HG03025 (cell line): ENCODE measurements at regions not wholly inside any gene's neighbourhood (a gene's known extent, or its start where the extent isn't known, plus 50 kb on each side); places are given as distances from the start of the nearest gene placed in this dataset.
"Not testable (repeated sequence)": the region's sequence is repeated elsewhere in the genome, so short reads cannot be mapped to it uniquely, and the experiment has no call there.

ENCODE experiments used
- ATAC-seq: cut with Tn5 transposase; IDR thresholded peaks from one replicate; pipeline ENCODE4 v1.9.1; 2021; ENCODE audit warnings: mild to moderate bottlenecking, moderate library complexity; ENCODE audit not compliant: unreplicated experiment, low FRiP score

DNA sequence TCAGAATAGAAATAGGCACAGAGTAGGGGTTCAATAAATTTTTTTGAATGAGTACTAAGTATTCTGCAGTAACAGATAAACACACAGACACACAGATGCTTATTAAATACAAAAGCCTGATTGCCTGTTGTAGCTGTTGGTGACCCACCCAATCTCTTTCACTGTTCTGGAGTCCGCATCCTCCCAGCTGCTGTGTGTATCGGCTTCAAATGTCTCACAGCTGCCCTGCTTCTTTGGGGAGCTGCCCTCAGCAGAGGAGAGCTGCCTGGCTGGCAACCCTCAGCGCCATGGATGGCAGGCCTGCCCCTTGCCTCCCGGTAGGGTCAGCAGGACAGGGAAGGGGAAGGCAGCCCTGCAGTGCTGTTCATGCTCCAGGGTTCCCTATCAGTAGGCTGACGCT, 50.5 kb upstream of the PRNP start:
- ATAC-seq, result no peak

DNA sequence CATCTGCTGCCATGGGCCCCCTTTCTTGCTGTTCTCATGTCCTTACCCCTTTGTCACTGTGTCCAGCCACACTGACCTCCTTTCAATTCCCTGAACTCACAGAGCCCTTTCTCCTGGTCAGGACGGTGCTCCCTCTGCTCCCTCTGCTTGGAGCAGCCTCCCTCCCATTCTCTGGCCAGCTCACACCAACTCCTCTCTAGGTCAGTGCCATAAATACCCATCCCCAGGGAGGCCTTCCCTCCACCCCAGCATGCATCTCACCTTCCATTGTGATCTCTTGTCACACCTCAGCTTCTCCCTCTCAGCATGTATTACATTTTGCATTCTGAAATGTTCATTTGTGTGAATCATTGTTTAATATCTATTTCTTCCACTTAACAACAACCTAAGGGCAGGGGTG, 50.9 kb upstream of the PRNP start:
- ATAC-seq, result no peak

DNA sequence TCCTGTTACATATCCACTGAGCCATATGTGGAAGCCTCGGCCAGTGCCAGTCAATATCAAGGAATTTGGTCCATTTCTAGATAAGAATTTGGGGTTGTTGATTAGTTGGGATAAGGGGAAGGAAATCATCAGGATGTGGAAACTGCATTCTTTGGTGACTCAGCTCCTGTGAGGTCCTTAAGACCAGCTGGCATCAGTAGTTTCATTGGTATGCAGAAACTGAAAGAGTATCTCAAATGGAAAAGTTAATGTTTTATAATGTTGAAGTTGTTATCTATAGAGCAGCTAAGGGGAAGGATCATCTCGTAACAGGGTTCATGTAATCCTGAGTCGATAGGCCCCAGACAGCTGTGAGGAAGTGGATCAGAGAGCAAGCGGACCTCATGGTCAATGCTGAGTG, 52.5 kb upstream of the PRNP start:
- ATAC-seq, result no peak

DNA sequence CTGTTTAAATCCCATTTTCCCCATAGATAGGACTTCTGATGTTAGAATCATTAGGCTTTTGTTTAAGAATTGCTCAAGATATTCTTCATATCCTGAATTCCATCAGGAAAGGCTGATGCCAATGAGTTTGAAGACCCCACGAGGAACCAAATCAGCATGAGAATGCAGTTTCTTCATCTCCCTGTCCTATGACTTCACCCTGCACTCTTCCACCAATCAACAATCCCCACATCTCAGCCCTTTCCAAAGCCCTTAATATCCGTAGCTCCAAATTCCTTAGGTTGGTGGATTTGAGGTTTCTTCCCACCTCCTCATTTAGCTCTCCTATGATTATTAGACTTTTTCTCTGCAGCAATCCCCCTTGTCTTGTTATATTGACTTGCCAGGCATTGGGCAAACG, 52.9 kb upstream of the PRNP start:
- ATAC-seq, result no peak

DNA sequence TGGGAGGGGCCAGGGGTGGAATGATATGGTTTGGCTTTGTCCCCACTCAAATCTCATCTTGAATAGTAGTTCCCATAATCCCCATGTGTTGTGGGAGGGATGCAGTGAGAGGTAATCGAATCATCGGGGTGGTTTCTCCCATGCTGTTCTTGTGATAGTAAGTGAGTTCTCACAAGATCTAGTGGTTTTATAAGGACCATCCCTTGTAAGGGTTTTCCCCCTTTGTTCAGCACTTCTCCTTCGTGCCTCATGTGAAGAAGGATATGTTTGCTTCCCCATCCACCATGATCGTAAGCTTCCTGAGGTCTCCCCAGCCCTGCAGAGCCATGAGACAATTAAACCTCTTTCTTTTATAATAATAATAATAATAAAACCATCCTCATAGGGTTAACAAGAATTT, 53.4 kb upstream of the PRNP start:
- no peak for ATAC-seq

DNA sequence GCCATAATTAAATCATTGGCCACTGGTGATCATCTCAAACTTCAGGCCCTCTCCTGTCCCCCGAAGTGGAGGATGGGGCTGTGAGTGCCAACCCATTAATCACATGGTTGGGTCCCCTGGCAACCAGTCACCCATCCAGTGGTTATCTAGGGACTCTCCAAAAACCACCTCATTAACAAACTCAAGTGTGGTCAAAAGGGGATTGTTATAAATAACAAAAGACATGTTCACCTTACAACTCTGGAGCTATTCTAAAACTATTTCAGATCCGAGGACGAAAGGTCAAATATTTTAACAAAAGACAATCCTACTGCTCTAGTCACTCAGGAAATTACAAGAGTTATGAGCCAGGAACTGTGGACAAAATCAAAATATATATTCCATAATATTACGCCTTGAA, 60.0 kb upstream of the PRNP start:
- no peak for ATAC-seq

DNA sequence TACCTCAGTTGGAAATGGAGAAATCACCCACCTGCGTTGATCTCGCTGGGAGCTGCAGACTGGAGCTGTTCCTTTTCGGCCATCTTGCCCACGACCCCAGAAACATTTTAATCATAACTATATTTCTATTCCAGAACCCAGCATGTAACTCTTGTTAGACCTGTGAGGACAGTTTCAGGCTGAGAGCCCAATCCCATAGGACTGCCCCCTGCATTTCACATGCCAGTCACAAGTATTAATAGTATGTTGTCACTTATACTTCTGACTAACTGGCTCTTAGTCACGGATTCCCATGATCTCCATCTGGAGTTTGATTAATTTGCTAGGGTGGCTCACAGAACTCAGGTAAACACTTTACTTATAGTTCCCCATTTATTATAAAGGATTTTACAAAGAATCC, 60.6 kb upstream of the PRNP start:
- ATAC-seq, result no peak

DNA sequence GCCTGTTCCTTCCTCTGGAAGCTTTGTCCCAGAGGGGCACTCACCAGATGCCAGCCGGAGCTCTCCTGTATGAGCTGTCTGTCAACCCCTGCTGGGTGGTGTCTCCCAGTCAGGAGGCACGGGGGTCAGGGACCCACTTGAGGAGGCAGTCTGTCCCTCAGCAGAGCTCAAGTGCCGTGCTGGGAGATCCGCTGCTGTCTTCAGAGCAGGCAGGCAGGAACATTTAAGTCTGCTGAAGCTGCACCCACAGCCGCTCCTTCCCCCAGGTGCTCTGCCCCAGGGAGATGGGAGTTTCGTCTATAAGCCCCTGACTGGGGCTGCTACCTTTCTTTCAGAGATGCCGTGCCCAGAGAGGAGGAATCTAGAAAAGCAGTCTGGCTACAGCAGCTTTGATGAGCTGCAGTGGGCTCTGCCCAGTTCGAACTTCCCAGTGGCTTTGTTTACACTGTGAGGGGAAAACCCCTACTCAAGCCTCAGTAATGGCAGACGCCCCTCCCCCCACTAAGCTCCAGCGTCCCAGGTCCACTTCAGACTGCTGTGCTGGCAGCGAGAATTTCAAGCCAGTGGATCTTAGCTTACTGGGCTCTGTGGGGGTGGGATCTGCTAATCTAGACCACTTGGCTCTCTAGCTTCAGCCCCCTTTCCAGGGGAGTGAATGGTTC, 61.5 kb upstream of the PRNP start:
- not testable (repeated sequence) for ATAC-seq

DNA sequence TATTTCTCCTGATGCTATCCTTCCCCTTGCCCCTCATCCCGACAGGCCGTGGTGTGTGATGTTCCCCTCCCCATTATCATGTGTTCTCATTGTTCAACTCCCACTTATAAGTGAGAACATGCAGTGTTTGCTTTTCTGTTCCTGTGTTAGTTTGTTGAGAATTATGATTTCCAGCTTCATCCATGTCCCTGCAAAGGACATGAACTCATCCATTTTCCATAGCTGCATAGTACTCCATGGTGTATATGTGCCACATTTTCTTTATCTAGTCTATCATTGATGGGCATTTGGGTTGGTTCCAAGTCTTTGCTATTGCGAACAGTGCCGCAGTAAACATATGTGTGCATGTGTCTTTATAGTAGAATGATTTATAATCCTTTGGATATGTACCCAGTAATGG, 67.1 kb upstream of the PRNP start:
- ATAC-seq, result not testable (repeated sequence)

DNA sequence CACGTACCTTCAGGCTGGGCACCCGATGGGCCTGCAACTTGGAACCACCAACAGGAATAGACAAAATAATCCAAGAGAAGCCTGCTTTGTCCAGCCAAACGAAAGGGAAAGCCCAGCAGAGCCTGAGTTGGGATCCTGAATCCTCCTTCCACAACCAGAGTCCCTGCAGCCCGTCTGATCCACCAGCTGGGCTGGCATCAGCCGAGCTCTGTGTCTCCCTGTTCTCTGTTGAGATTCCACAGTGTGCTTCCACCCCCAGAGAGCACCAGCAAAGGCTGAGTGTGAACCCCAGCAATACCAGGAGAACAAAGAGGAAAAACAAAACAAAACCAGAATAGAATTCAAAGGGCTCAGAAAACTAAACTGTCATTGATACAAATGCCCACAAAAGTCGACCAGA, 68.8 kb upstream of the PRNP start:
- ATAC-seq, result no peak

DNA sequence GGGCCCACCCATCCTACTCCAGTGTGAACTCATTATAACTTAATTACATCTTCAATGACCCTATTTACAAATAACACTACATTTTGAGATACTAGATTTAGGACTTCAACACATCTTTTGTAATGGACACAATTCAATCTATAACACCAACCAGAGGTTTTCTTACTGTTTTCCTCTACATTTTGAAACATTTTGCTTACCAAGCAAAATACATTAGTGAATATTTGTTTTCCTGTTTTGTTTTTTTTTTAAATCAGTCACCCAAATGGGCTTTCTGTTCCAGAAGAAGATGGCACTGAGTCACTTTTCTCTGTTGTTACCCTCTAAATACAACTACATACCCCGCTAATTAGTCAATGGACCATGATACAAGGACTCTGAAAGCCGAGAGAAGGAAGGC, 69.2 kb upstream of the PRNP start:
- ATAC-seq, result no peak

DNA sequence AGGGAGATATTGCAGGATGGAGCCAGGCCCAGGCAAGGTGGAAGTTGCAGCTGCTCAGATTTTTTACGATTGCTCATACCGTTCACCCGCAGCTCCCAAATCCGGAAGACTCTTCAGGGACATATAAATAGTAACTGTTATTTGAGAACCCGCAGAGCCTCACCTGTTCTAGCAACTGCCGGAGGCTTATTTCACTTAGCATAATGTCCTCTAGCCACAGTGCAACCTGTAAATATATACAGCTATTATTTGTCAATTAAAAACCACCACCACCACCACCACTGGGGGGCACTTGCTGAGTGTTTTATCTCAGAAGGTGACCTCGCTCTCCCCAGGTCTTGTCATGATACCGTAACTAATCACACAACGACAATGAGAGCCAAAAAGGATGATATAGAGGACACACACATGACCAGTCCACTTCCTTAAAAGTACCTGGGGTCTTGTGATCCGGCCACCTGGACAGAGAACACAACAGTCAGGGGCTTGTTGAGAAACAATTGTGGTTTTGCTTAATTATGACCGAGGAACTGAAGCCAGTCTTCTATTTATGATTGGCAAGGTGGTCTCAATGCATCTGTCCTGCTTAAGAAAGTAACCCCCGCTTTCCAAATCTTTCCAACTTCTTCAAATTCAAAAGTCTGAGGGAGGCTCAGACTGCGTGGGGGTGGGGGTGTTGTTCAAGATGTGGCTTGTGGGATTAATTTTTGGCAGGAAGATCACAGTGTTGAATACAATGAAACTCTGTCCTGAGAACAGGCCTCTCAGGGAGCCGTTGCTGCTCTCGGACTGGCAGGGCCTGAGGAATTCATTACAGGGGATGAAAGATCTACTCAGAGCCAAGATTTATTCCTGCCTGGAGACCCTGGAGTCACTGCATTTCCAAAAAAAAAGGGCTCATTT, 72.3 kb upstream of the PRNP start:
- peak; percentile 62 for ATAC-seq

DNA sequence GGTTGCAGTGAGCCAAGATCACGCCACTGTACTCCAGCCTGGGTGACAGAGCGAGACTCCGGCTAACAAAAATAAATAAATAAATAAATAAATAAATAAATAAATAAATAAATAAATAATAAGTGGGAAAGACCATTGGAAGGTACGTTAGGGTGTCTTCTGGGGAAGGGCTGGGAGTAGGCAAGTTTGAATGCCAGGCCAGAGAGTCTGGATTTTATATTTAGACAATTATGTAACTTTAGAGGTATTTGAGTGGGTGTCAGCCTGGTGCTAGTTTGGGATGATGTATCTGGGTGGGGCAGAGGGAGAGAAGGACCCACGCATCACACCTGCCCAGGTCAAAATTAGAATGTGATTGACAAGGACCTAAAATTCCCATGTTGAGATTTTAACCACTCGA, 73.1 kb upstream of the PRNP start:
- ATAC-seq, result no peak

DNA sequence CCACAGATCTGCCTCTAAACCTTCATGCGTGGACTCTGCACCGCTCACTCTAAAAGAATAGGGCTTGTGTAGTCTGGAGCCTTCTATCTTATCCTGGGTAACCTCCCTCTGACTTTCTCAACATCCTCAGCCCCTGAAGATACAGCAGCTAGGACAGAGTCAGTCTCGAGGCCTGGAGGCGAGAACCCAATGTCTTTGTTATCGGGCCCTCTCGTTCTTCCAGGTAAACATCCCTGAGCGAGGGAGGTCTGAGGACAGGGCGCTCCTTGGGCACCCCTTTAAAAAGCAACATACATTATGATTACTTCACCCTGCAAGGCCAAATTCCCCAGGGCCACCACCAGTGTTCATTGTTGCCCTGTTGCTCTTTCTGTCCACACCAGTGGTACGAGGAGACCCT, 75.4 kb upstream of the PRNP start:
- ATAC-seq, result no peak

DNA sequence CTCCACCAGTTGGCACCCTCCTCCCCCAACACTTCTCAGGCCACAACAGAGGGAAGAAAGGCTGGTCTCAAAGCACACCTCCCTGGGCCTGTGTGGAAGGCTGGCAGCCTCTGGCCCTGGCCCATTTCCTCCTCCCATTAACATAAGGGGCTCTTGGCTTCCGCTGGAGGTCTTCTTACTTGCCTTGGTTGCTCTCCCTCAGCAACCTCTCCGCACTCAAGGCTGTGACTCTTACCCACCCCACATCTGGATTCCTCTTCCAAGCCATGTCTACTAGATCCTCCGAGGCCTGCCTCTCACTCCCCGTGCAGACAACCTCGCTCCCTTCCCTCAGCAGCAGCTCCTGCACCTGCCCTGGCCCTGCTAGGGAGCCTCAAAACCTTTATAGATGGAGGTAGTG, 76.7 kb upstream of the PRNP start:
- no peak for ATAC-seq

DNA sequence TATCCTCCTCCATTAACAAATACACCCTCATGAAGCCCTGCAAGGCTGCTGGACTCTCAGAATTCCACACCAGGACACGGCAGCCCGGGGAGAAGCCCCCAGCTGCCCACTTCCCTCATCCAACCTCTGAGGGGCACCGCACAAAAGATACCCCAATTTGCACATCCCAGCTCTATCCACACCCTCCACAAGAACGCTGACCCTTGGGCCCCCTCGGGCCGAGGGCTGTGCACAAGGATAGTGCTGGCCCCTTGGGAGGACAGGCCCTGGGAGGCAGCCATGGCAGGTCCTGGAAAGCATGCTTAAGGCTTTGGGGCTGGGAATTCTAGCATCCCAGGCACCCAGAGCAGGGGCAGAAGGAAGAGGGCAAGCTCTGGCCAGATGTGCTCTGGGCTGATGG, 77.4 kb upstream of the PRNP start:
- ATAC-seq, result no peak

DNA sequence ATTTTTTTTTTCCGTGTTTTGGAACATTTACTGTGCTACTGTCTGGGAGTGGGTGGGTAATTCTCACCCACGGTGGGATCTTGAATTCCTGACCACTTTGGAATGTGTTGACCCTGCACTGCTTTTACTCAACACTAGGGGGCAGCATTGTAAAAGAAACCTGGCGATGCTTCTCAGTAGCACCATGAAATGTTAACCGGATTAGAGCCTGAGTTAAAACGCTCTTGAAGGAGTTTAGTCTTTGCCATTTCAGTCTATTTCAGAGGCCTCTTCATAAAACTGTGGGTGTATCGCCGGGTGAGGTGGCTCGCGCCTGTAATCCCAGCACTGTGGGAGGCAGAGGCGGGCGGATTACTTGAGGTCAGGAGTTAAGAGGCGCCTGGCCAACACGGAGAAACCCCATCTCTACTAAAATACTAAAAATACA, 79.0 kb upstream of the PRNP start:
- no peak for ATAC-seq

DNA sequence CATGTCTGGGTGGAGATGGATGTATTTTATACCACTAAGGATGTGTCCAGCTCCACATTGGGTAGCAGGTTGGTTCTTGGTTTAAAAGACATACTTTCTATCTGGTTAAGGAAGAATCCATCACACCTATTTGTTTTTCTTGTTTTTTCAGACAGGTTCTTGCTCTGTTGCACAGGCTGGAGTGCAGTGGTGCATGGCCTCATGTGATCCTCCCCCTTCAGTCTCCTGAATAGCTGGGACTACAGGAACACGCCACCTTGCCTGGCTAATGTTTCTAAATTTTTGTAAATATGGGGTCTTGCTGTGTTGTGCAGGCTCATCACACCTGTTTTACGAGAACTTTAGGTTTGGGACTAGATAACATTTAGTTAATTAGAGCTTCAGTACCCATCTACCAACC, 80.2 kb upstream of the PRNP start:
- no peak for ATAC-seq

DNA sequence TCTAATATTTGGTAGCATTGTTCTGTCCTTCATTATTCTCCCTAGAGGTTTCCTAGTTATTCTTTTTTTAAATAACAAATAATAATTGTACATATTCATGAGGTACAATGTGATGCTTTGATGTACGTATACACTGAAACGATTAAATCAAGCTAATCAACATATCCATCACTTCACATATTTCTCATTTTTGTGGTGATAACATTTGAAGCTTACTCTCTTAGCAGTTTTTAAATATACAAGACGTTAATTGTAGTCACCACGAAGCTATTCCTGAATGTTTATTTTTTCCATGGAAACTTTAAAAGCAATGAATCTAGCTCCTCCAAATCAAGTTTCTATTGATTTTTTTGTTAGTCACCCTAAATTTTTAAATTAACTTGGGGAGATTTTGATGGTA, 81.1 kb upstream of the PRNP start:
- ATAC-seq, result no peak

DNA sequence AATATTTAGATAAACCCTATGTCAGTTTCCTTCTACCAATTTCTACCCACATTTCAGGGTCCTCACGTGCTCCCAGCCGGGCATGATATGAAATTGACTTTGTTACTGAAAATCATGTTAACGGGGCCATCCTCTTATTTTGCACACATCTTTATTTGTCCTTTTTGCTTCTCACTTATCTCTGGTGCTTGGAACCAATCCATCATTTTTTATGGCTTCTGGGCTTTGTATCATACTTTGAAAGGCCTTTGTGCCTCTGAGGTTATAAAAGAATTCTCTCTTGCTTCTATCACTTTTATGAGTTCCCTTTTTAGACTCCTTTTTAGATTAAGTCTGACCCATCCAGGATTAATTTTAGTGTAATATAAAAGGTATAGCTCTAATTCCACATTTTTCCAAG, 81.7 kb upstream of the PRNP start:
- no peak for ATAC-seq

DNA sequence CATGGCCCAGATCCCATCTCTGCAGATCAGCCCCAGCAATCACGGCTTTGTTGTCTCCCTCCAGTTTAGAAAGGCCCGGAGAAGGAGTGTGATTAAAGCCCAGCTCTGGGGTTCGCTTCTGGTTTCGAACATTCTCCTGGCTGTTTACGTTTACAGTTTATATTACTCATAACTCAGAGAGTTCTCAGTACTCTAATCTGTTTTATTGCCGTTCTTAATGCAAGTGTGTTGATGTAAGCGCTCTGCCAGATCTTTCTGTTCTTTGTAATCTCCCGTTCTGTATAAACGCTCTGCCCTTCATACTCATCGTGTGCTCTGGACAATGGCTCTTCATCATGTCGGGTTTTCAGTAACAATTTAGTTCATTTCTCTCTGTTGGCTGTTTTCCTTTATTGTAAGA, 82.5 kb upstream of the PRNP start:
- no peak for ATAC-seq

DNA sequence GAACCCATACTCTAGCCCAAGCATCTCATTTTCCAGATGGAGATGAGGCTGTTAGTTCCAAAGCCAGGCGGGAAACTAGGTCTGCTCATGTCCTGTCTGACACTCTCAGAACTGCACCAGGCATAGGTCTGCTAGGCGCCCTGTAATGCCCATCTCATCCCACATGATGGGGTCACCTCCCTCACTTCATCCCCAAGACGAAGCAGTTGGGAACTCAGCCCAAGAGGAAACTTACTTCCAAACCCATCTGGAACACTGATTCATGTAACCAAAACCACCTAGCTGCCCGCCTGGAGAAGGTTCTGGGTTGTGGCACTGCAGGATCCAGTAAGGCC, 84.0 kb upstream of the PRNP start:
- ATAC-seq, result no peak
